Activated naive CD4-positive, alpha-beta T cell treated with anti-CD3 and anti-CD28 coated beads, Interleukin-2, amount 50 U/mL, for 24 hours (primary cell): ENCODE measurements at regions not wholly inside any gene's neighbourhood (a gene's known extent, or its start where the extent isn't known, plus 50 kb on each side); places are given as distances from the start of the nearest gene placed in this dataset.

Experiments
- H3K27ac Mint-ChIP-seq: one replicate; pipeline ENCODE4 v1.8.0; 2021; ENCODE audit warnings: mild to moderate bottlenecking, mixed read lengths
- H3K27me3 Mint-ChIP-seq: one replicate; pipeline ENCODE4 v1.8.0; 2021; ENCODE audit warnings: mixed read lengths
- H3K36me3 Mint-ChIP-seq: one replicate; pipeline ENCODE4 v1.8.0; 2021; ENCODE audit warnings: mixed read lengths
- H3K4me1 Mint-ChIP-seq: one replicate; pipeline ENCODE4 v1.8.0; 2021; ENCODE audit warnings: mixed read lengths
- H3K4me3 Mint-ChIP-seq: one replicate; pipeline ENCODE4 v1.8.0; 2021; ENCODE audit warnings: mild to moderate bottlenecking, mixed read lengths
- H3K9me3 Mint-ChIP-seq: one replicate; pipeline ENCODE4 v1.8.0; 2021; ENCODE audit warnings: mixed read lengths

- Mint-ChIP-seq H3K27me3 (peaks cover 1% of the 10 kb centered on the region), H3K4me1 (peaks cover 7% of the 10 kb centered on the region), H3K27ac (no peak overlapping the region), H3K4me3 (no peak overlapping the region), H3K36me3 (no peaks in the 10 kb centered on the region), H3K9me3 (no peaks in the 10 kb centered on the region)
These were observed 119.7 kb upstream of the PRSS58 start for GRCh38 chr7:142377567-142377966.

- Mint-ChIP-seq H3K36me3 (no peaks in the 10 kb centered on the region), H3K27me3 (peaks cover 4% of the 10 kb centered on the region), H3K4me3 (no peak overlapping the region), H3K9me3 (no peaks in the 10 kb centered on the region), H3K27ac (no peak overlapping the region), H3K4me1 (peaks cover 1% of the 10 kb centered on the region)
These were observed 118.6 kb upstream of the PRSS58 start for GRCh38 chr7:142376356-142376997.

GRCh38 chr7:142375710-142376313 is 118.0 kb upstream of the PRSS58 start:
- Mint-ChIP-seq H3K4me1 (no peaks in the 10 kb centered on the region), H3K27ac (no peak overlapping the region), H3K36me3 (no peaks in the 10 kb centered on the region), H3K9me3 (no peaks in the 10 kb centered on the region), H3K27me3 (peaks cover 4% of the 10 kb centered on the region), H3K4me3 (no peak overlapping the region)

- no peaks in the 10 kb centered on the region for H3K4me1 Mint-ChIP-seq
- H3K4me3 Mint-ChIP-seq, result no peak overlapping the region
- peaks cover 8% of the 10 kb centered on the region for H3K36me3 Mint-ChIP-seq
- H3K9me3 Mint-ChIP-seq, result peaks cover 8% of the 10 kb centered on the region
- H3K27ac Mint-ChIP-seq, result no peak overlapping the region
- H3K27me3 Mint-ChIP-seq, result peaks cover 4% of the 10 kb centered on the region
These were observed 114.9 kb upstream of the PRSS58 start for GRCh38 chr7:142372727-142373126.

- peaks cover 4% of the 10 kb centered on the region for H3K27me3 Mint-ChIP-seq
- peaks cover 8% of the 10 kb centered on the region for H3K9me3 Mint-ChIP-seq
- H3K4me3 Mint-ChIP-seq, result no peak overlapping the region
- H3K36me3 Mint-ChIP-seq, result peaks cover 8% of the 10 kb centered on the region
- H3K4me1 Mint-ChIP-seq, result no peaks in the 10 kb centered on the region
- H3K27ac Mint-ChIP-seq, result no peak overlapping the region
These were observed 113.9 kb upstream of the PRSS58 start for GRCh38 chr7:142371586-142372377.

- Mint-ChIP-seq H3K9me3 (peaks cover 8% of the 10 kb centered on the region), H3K4me1 (peaks cover 24% of the 10 kb centered on the region), H3K27ac (no peak overlapping the region), H3K4me3 (no peak overlapping the region), H3K36me3 (peaks cover 8% of the 10 kb centered on the region), H3K27me3 (no peaks in the 10 kb centered on the region)
These were observed 107.6 kb upstream of the PRSS58 start for GRCh38 chr7:142365410-142365842.

- Mint-ChIP-seq H3K4me1 (peaks cover 24% of the 10 kb centered on the region), H3K27ac (peak overlapping the region; percentile 10), H3K36me3 (peaks cover 8% of the 10 kb centered on the region), H3K27me3 (no peaks in the 10 kb centered on the region), H3K4me3 (no peak overlapping the region), H3K9me3 (peaks cover 8% of the 10 kb centered on the region)
These were observed 106.7 kb upstream of the PRSS58 start for GRCh38 chr7:142364551-142364950.

GRCh38 chr7:142362349-142362748 is 104.5 kb upstream of the PRSS58 start:
- H3K27ac Mint-ChIP-seq, result peak overlapping the region; percentile 19

GRCh38 chr7:142359694-142360279 is 101.9 kb upstream of the PRSS58 start:
- H3K4me1 Mint-ChIP-seq, result peaks cover 35% of the 10 kb centered on the region
- H3K27ac Mint-ChIP-seq, result peak overlapping the region; percentile 14

More at GRCh38 chr7:142362349-142362748, 104.5 kb upstream of the PRSS58 start:
- Mint-ChIP-seq H3K4me3 (peak overlapping the region; percentile 8), H3K4me1 (peaks cover 35% of the 10 kb centered on the region), H3K9me3 (no peaks in the 10 kb centered on the region), H3K36me3 (no peaks in the 10 kb centered on the region), H3K27me3 (no peaks in the 10 kb centered on the region)

GRCh38 chr7:142357953-142358520 is 100.2 kb upstream of the PRSS58 start:
- Mint-ChIP-seq H3K9me3 (no peaks in the 10 kb centered on the region), H3K27me3 (no peaks in the 10 kb centered on the region), H3K4me1 (peaks cover 42% of the 10 kb centered on the region), H3K36me3 (no peaks in the 10 kb centered on the region), H3K4me3 (no peak overlapping the region), H3K27ac (peak overlapping the region; percentile 60)

More at GRCh38 chr7:142359694-142360279, 101.9 kb upstream of the PRSS58 start:
- Mint-ChIP-seq H3K27me3 (no peaks in the 10 kb centered on the region), H3K36me3 (no peaks in the 10 kb centered on the region), H3K9me3 (no peaks in the 10 kb centered on the region), H3K4me3 (no peak overlapping the region)

GRCh38 chr7:142356166-142356565 is 98.3 kb upstream of the PRSS58 start:
- Mint-ChIP-seq H3K9me3 (no peaks in the 10 kb centered on the region), H3K27ac (no peak overlapping the region), H3K4me1 (peaks cover 41% of the 10 kb centered on the region), H3K36me3 (no peaks in the 10 kb centered on the region), H3K27me3 (no peaks in the 10 kb centered on the region), H3K4me3 (no peak overlapping the region)

- H3K4me3 Mint-ChIP-seq, result no peak overlapping the region
- no peaks in the 10 kb centered on the region for H3K36me3 Mint-ChIP-seq
- no peaks in the 10 kb centered on the region for H3K9me3 Mint-ChIP-seq
- H3K4me1 Mint-ChIP-seq, result peaks cover 41% of the 10 kb centered on the region
- H3K27ac Mint-ChIP-seq, result no peak overlapping the region
- H3K27me3 Mint-ChIP-seq, result no peaks in the 10 kb centered on the region
These were observed 97.5 kb upstream of the PRSS58 start for GRCh38 chr7:142355328-142355727.

- H3K4me1 Mint-ChIP-seq, result peaks cover 39% of the 10 kb centered on the region
- peak overlapping the region; percentile 19 for H3K27ac Mint-ChIP-seq
- no peaks in the 10 kb centered on the region for H3K36me3 Mint-ChIP-seq
- peak overlapping the region; percentile 82 for H3K4me3 Mint-ChIP-seq
- H3K27me3 Mint-ChIP-seq, result no peaks in the 10 kb centered on the region
- H3K9me3 Mint-ChIP-seq, result no peaks in the 10 kb centered on the region
These were observed 95.5 kb upstream of the PRSS58 start for GRCh38 chr7:142353147-142354060.

- peaks cover 2% of the 10 kb centered on the region for H3K27me3 Mint-ChIP-seq
- H3K4me3 Mint-ChIP-seq, result peak overlapping the region; percentile 82
- peaks cover 30% of the 10 kb centered on the region for H3K4me1 Mint-ChIP-seq
- H3K27ac Mint-ChIP-seq, result peak overlapping the region; percentile 56
- no peaks in the 10 kb centered on the region for H3K9me3 Mint-ChIP-seq
- no peaks in the 10 kb centered on the region for H3K36me3 Mint-ChIP-seq
These were observed 94.7 kb upstream of the PRSS58 start for GRCh38 chr7:142352543-142352942.
